DND-41 (cell line): ENCODE measurements at regions not wholly inside any gene's neighbourhood (a gene's known extent, or its start where the extent isn't known, plus 50 kb on each side); places are given as distances from the start of the nearest gene placed in this dataset.

Experiments used
- CTCF ChIP-seq: IDR thresholded peaks from 2 replicates; pipeline ENCODE4 v1.5.1; 2012; ENCODE audit warnings: borderline replicate concordance, low read length, moderate library complexity, mild to moderate bottlenecking; ENCODE audit not compliant: poor library complexity, severe bottlenecking; ENCODE audit errors: extremely low read depth
- EZH2 ChIP-seq: IDR thresholded peaks from 3 replicates; pipeline ENCODE4 v1.6.1; 2012; ENCODE audit warnings: borderline replicate concordance, low read depth, mild to moderate bottlenecking, moderate library complexity, low read length, inconsistent platforms; ENCODE audit not compliant: severe bottlenecking

DNA sequence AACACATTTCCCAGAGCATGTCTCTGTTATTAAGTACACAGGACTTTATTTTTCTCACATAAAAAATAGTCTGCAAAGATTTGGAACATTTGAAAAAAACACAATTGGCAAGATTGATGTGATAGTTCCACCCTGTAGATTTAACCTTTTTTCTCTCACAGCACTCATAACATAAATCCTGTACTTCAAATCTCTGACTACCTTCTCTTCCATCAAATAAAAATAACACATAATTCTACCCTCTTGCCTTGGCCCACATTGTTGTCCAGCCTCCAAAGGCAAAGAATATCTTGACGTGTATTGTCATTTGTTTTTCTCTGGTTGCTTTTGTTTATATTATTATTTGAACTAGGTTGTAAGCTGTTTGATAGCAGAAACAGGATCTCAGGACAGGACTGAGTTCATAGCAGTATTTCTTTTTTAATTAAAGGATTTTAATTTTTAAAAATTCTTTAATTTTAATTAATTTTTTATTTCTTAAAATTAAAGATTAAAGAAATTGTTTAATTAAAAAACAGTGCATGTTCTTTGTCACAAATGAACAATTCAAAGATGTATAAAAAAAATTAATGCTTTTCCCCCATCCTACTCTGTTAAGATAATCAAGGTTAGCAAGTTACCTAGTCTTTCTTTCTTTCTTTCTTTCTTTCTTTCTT lies 69.1 kb upstream of the PCSK1 start:
- no peak for TF ChIP-seq CTCF
- no peak for TF ChIP-seq EZH2
